A673 (cell line): ENCODE measurements at regions not wholly inside any gene's neighbourhood (a gene's known extent, or its start where the extent isn't known, plus 50 kb on each side); places are given as distances from the start of the nearest gene placed in this dataset.

Experiments
- BruUV-seq: library from RNA; stranded (reverse); fragments of 400-500 nt; replicated peaks from 2 replicates; lab custom pipeline; 2021; lab: Mats Ljungman, UMichigan
- CTCF ChIA-PET: fragments of 300-600 bp; sonication (Branson Sonifier 250); formaldehyde crosslinking; loops from one replicate; lab custom pipeline; 2022; ENCODE audit warnings: antibody characterized with exemption; lab: Charles Lee
- POLR2A ChIA-PET: fragments of 300-600 bp; sonication (Branson Sonifier 250); formaldehyde crosslinking; loops from one replicate; lab custom pipeline; 2022; ENCODE audit warnings: antibody characterized with exemption; ENCODE audit not compliant: low non-redundant PET; lab: Charles Lee
- DNase-seq: peaks from one replicate; pipeline ENCODE4 v3.0.0-alpha.2; 2015; ENCODE audit warnings: low spot score
- H3K27ac ChIP-seq: fragments of 200-600 bp; sonication (generic); 2 replicates; pipeline ENCODE4 v1.5.1; 2016; ENCODE audit warnings: mixed run types, low read depth, mild to moderate bottlenecking, mixed read lengths, antibody characterized with exemption, low read length; ENCODE audit not compliant: poor library complexity, severe bottlenecking
- H3K27me3 ChIP-seq: fragments of 200-600 bp; sonication (generic); replicated peaks from 2 replicates; pipeline ENCODE4 v1.6.1; 2017; ENCODE audit warnings: mixed run types, low read depth, mild to moderate bottlenecking, mixed read lengths, antibody characterized with exemption, low read length; ENCODE audit not compliant: insufficient read depth, poor library complexity
- H3K36me3 ChIP-seq: fragments of 200-600 bp; sonication (generic); 2 replicates; pipeline ENCODE4 v1.6.1; 2016; ENCODE audit warnings: mixed run types, mild to moderate bottlenecking, mixed read lengths, antibody characterized with exemption, low read length; ENCODE audit not compliant: insufficient read depth, poor library complexity, severe bottlenecking
- H3K4me1 ChIP-seq: fragments of 200-600 bp; sonication (generic); 2 replicates; pipeline ENCODE4 v1.6.1; 2017; ENCODE audit warnings: mixed run types, mild to moderate bottlenecking, mixed read lengths, antibody characterized with exemption, low read length; ENCODE audit not compliant: insufficient read depth, poor library complexity, severe bottlenecking
- H3K4me3 ChIP-seq: fragments of 200-600 bp; sonication (generic); 2 replicates; pipeline ENCODE4 v1.5.1; 2016; ENCODE audit warnings: low read depth, mixed run types, mild to moderate bottlenecking, mixed read lengths, low read length; ENCODE audit not compliant: poor library complexity, severe bottlenecking
- H3K9me3 ChIP-seq: fragments of 200-600 bp; sonication (generic); 2 replicates; pipeline ENCODE4 v1.6.1; 2016; ENCODE audit warnings: mixed run types, low read depth, mild to moderate bottlenecking, mixed read lengths, antibody characterized with exemption, low read length; ENCODE audit not compliant: poor library complexity, severe bottlenecking
- CTCF ChIP-seq: fragments of 300-800, 200-600 bp; sonication (generic); conservative IDR thresholded peaks from 2 replicates; pipeline ENCODE4 v1.5.1; 2017; ENCODE audit warnings: low read depth, mild to moderate bottlenecking, antibody characterized with exemption, low read length, moderate library complexity, mixed read lengths
- EZH2 ChIP-seq: fragments of 200-600 bp; sonication (generic); IDR thresholded peaks from 2 replicates; pipeline ENCODE4 v1.6.1; 2017; ENCODE audit warnings: borderline replicate concordance, low read depth, mild to moderate bottlenecking, mixed read lengths, antibody characterized with exemption, low read length; ENCODE audit not compliant: poor library complexity, severe bottlenecking
- intact Hi-C: fragments of 100-400 bp; cut with micrococcal nuclease; formaldehyde crosslinking; loops from one replicate; pipeline ENCODE4 v1.10.0; 2022; ENCODE audit not compliant: unreplicated experiment

GRCh38 chr11:104830508-104830907, 67.8 kb downstream of the CASP12 start:
- BruUV-seq: no TSS peak
- CTCF ChIA-PET: no interaction called here
- intact Hi-C loops: no loop called here

GRCh38 chr11:104830080-104830479, 68.2 kb downstream of the CASP12 start:
- TF ChIP-seq EZH2: no peak
- no peak for TF ChIP-seq CTCF
- DNase-seq: peak; percentile 50
- CTCF ChIA-PET: no interaction called here
- POLR2A ChIA-PET: no interaction called here
- Histone ChIP-seq H3K27ac (no peak overlapping the region), H3K4me3 (no peak overlapping the region), H3K4me1 (no peaks in the 10 kb centered on the region), H3K27me3 (no peaks in the 10 kb centered on the region), H3K36me3 (no peaks in the 10 kb centered on the region), H3K9me3 (no peaks in the 10 kb centered on the region)
- no TSS peak for BruUV-seq
- intact Hi-C loops: no loop called here

More at GRCh38 chr11:104830508-104830907, 67.8 kb downstream of the CASP12 start:
- Histone ChIP-seq H3K9me3 (no peaks in the 10 kb centered on the region), H3K4me1 (no peaks in the 10 kb centered on the region), H3K27ac (no peak overlapping the region), H3K36me3 (no peaks in the 10 kb centered on the region), H3K27me3 (no peaks in the 10 kb centered on the region), H3K4me3 (no peak overlapping the region)
- no peak for DNase-seq
- TF ChIP-seq CTCF (no peak), EZH2 (no peak)
- POLR2A ChIA-PET: interaction anchor here (0.6 kb wide), 1 partner anchor 44 kb away, joined by 3 read pairs; no protein-coding TSS in a partner anchor

GRCh38 chr11:104826772-104827171, 71.5 kb downstream of the CASP12 start:
- Histone ChIP-seq H3K4me1 (no peaks in the 10 kb centered on the region), H3K36me3 (no peaks in the 10 kb centered on the region), H3K4me3 (no peak overlapping the region), H3K9me3 (no peaks in the 10 kb centered on the region), H3K27me3 (no peaks in the 10 kb centered on the region), H3K27ac (no peak overlapping the region)
- POLR2A ChIA-PET: no interaction called here
- no TSS peak for BruUV-seq
- TF ChIP-seq CTCF (no peak), EZH2 (no peak)
- CTCF ChIA-PET: no interaction called here
- intact Hi-C loops: no loop called here
- no peak for DNase-seq
